ENCODE measurements at regions not wholly inside any gene's neighbourhood (a gene's known extent, or its start where the extent isn't known, plus 50 kb on each side); places are given as distances from the start of the nearest gene placed in this dataset.

GRCh38 chr3:190989218-190989617 is 126.7 kb upstream of the GMNC start:
- TF ChIP-seq EP300 (IDR thresholded peaks at IDR 0.05; ENCODE audit: borderline replicate concordance in 1 of 2, low read depth in 1 of 2, low read length in 1 of 2) (no peak), CTCF (IDR thresholded peaks at IDR 0.05) (no peak), NRF1 (IDR thresholded peaks at IDR 0.05; ENCODE audit: low read depth, low read length) (no peak), RFX5 (IDR thresholded peaks at IDR 0.05; ENCODE audit: low read length) (no peak), FOSL2 (IDR thresholded peaks at IDR 0.05; ENCODE audit: borderline replicate concordance, low read depth) (no peak), USF2 (IDR thresholded peaks at IDR 0.05; ENCODE audit: borderline replicate concordance, low read depth, low read length) (no peak), SIN3A (IDR thresholded peaks at IDR 0.05; ENCODE audit: borderline replicate concordance, low read depth, low read length) (no peak), RXRA (IDR thresholded peaks at IDR 0.05; ENCODE audit: borderline replicate concordance, low read depth) (no peak), GABPA (IDR thresholded peaks at IDR 0.05; ENCODE audit: low read depth) (no peak), EZH2phosphoT487 (IDR thresholded peaks at IDR 0.05; ENCODE audit: borderline replicate concordance, low read depth) (no peak), POLR2AphosphoS5 (IDR thresholded peaks at IDR 0.05; ENCODE audit: low read depth, low read length) (no peak), RCOR1 (IDR thresholded peaks at IDR 0.05; ENCODE audit: low read length) (no peak)
